Suprapubic skin (tissue), 4 donors: ENCODE measurements at regions not wholly inside any gene's neighbourhood (a gene's known extent, or its start where the extent isn't known, plus 50 kb on each side); places are given as distances from the start of the nearest gene placed in this dataset.

ENCODE experiments used
- DNase-seq, 2 donors: peaks; one replicate each; pipeline ENCODE4 v3.0.0-alpha.2; 2019; ENCODE audit warnings: low spot score in 2 of 2
- H3K27ac ChIP-seq: fragments of 200-600 bp; sonication (generic); one replicate; pipeline ENCODE4 v1.5.1; 2019
- H3K27me3 ChIP-seq: fragments of 200-600 bp; sonication (generic); one replicate; pipeline ENCODE4 v1.5.1; 2019
- H3K36me3 ChIP-seq: fragments of 200-600 bp; sonication (generic); one replicate; pipeline ENCODE4 v1.5.1; 2019
- H3K4me1 ChIP-seq: fragments of 200-600 bp; sonication (generic); one replicate; pipeline ENCODE4 v1.5.1; 2019
- H3K4me3 ChIP-seq: fragments of 200-600 bp; sonication (generic); one replicate; pipeline ENCODE4 v1.5.1; 2019; ENCODE audit warnings: mild to moderate bottlenecking
- H3K9me3 ChIP-seq: fragments of 200-600 bp; sonication (generic); one replicate; pipeline ENCODE4 v1.5.1; 2019
- CTCF ChIP-seq, 2 donors: fragments of 200-600 bp in 1 of 2; fragments of 450-650 bp in 1 of 2; sonication (generic) in 1 of 2; IDR thresholded peaks; one replicate each; pipeline ENCODE4 v1.5.1; 2016 to 2019; ENCODE audit warnings: antibody characterized with exemption in 2 of 2, mild to moderate bottlenecking in 1 of 2, moderate library complexity in 1 of 2
- EP300 ChIP-seq: sonication (generic); formaldehyde crosslinking; IDR thresholded peaks from one replicate; pipeline ENCODE4 v1.6.1; 2017; ENCODE audit warnings: antibody characterized with exemption
- POLR2A ChIP-seq, 2 donors: fragments of 450-650 bp; IDR thresholded peaks; one replicate each; pipeline ENCODE4 v1.6.1; 2017; ENCODE audit warnings: antibody characterized with exemption in 2 of 2, mild to moderate bottlenecking in 2 of 2, moderate library complexity in 2 of 2
- POLR2AphosphoS5 ChIP-seq, 3 donors: sonication (generic); formaldehyde crosslinking; IDR thresholded peaks; one replicate each; pipeline ENCODE4 v1.6.1; 2017; ENCODE audit warnings: antibody characterized with exemption in 3 of 3
- WGBS: methylation state at CpG from one replicate; pipeline ENCODE4 v1.1.5; 2018; 5-methylcytosine and 5-hydroxymethylcytosine counted together

DNA sequence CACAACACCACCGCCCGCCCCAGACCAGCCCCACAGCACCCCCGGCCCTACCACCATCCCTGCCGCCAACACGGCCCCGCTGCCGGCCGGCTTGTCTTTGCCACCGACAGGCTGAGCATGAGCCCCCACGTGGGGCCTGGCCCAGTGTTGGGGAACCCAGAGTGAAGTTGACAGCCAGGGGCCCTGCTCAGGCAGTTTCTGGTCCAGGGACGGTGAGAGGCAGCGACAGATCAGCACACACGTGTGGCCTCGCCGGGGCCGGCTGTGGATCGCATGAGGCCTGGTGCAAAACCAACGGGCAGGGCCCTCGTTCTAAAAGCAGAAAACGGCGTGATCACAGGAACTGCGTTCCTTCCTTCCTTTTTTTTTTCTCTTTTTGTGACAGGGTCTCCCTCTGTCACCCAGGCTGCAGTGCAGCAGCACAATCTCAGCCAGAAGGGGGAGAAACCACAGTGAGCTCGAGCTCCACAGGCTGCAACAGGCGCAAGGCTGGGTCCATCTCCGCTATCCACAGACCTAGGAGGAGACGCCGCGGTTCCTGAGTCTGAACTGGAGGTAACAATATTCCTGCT, 50.5 kb upstream of the FBRSL1 start:
- H3K4me1 ChIP-seq = peaks cover 11% of the 10 kb centered on the region
- no peak overlapping the region for H3K4me3 ChIP-seq
- H3K27ac ChIP-seq = no peak overlapping the region
- no peaks in the 10 kb centered on the region for H3K9me3 ChIP-seq
- WGBS = 86% methylated on average over 17 of the region's 28 CpGs
- H3K27me3 ChIP-seq = peaks cover 26% of the 10 kb centered on the region
- TF ChIP-seq POLR2AphosphoS5 (IDR thresholded peaks at IDR 0.05) (no peak), POLR2A (IDR thresholded peaks at IDR 0.05) (no peak), CTCF (IDR thresholded peaks at IDR 0.05) (no peak), EP300 (no peak)
- DNase-seq = no peak
- no peaks in the 10 kb centered on the region for H3K36me3 ChIP-seq

GRCh38 chr12:132438726-132439125, 51.2 kb upstream of the FBRSL1 start:
- H3K4me1 ChIP-seq = peaks cover 15% of the 10 kb centered on the region
- no peaks in the 10 kb centered on the region for H3K9me3 ChIP-seq
- no CpG with 5 or more reads among the region's 28 CpGs for WGBS
- peaks cover 33% of the 10 kb centered on the region for H3K27me3 ChIP-seq
- H3K36me3 ChIP-seq = no peaks in the 10 kb centered on the region
- no peak for DNase-seq
- H3K27ac ChIP-seq = no peak overlapping the region
- H3K4me3 ChIP-seq = no peak overlapping the region
- TF ChIP-seq POLR2AphosphoS5 (IDR thresholded peaks at IDR 0.05) (no peak), POLR2A (IDR thresholded peaks at IDR 0.05) (no peak), EP300 (no peak), CTCF (IDR thresholded peaks at IDR 0.05) (no peak)

DNA sequence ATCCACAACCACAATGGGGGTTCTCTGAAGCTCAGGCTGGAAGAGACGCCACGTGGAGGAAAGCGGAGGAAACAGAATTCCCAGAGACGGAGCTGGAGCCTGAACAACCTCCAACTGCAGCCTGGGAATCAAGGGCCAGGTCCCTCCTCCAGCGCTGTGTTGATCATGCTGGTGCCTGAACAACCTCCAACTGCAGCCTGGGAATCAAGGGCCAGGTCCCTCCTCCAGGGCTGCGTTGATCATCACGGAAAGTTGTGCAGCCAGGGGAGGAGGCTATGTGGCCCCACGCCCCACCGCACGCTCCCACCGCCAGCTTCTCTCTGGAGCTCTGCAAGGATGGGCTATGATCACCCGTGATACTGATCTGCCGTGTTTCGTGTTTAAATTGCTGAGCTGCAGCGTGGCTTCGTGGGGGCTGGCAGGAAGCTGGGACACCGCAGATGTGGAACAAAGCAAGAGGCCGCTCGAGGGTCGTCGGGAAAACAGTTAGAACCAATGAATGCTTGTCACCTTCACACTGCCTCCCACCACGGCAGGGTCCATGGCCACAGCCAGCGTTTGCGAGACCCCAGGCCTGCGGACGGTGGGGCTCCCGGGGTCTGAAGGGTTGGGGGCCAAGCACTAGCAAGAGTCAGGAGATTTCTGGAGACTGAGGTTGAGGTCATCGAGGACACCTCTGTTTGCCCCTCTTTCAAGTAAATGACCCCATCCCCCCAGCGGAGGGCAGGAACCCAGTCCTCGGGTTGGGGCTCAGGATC, 51.8 kb upstream of the FBRSL1 start:
- peaks cover 39% of the 10 kb centered on the region for H3K27me3 ChIP-seq

GRCh38 chr12:132437252-132437932, 52.6 kb upstream of the FBRSL1 start:
- TF ChIP-seq POLR2A (IDR thresholded peaks at IDR 0.05) (no peak), EP300 (no peak), POLR2AphosphoS5 (IDR thresholded peaks at IDR 0.05) (no peak), CTCF (IDR thresholded peaks at IDR 0.05) (no peak)
- peaks cover 46% of the 10 kb centered on the region for H3K27me3 ChIP-seq

More for the DNA sequence above, 51.8 kb upstream of the FBRSL1 start:
- H3K27ac ChIP-seq = no peak overlapping the region
- TF ChIP-seq POLR2AphosphoS5 (IDR thresholded peaks at IDR 0.05) (no peak), EP300 (no peak), CTCF (IDR thresholded peaks at IDR 0.05) (no peak), POLR2A (IDR thresholded peaks at IDR 0.05) (no peak)
- WGBS = 64% methylated on average over 26 of the region's 30 CpGs
- no peak for DNase-seq
- no peak overlapping the region for H3K4me3 ChIP-seq
- no peaks in the 10 kb centered on the region for H3K9me3 ChIP-seq
- H3K4me1 ChIP-seq = peaks cover 21% of the 10 kb centered on the region
- H3K36me3 ChIP-seq = no peaks in the 10 kb centered on the region

DNA sequence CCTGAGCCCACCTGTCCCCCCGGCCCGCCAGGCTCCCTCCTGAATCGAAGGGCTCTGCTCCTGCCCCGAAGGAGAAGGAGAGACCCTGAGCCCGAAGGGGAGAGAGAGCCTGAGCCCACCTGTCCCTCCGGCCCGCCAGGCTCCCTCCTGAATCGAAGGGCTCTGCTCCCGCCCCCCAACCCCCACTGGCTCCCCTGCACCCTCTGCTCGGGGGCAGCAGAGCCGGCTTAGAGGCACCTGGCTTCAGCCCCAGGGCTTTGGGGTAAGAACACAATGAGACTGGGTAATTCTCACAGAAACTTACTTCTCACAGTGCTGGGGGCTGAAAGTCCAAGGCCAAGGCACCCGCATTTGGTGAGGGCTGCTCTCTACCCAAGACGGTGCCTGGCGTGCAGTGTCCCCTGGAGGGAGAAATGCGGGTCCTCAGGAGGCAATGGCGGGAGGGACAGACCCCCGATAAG, 53.1 kb upstream of the FBRSL1 start:
- 73% methylated on average over 12 of the region's 17 CpGs for WGBS
- peaks cover 27% of the 10 kb centered on the region for H3K4me1 ChIP-seq
- H3K9me3 ChIP-seq = no peaks in the 10 kb centered on the region
- peaks cover 44% of the 10 kb centered on the region for H3K27me3 ChIP-seq
- H3K4me3 ChIP-seq = no peak overlapping the region
- TF ChIP-seq POLR2AphosphoS5 (IDR thresholded peaks at IDR 0.05) (no peak), EP300 (no peak), POLR2A (IDR thresholded peaks at IDR 0.05) (no peak), CTCF (IDR thresholded peaks at IDR 0.05) (no peak)
- DNase-seq = no peak
- H3K36me3 ChIP-seq = no peaks in the 10 kb centered on the region
- H3K27ac ChIP-seq = no peak overlapping the region

More at GRCh38 chr12:132437252-132437932, 52.6 kb upstream of the FBRSL1 start:
- no peak overlapping the region for H3K27ac ChIP-seq
- peaks cover 27% of the 10 kb centered on the region for H3K4me1 ChIP-seq
- no peaks in the 10 kb centered on the region for H3K9me3 ChIP-seq
- 15% methylated on average over 12 of the region's 15 CpGs for WGBS
- H3K4me3 ChIP-seq = no peak overlapping the region
- DNase-seq = no peak
- H3K36me3 ChIP-seq = no peaks in the 10 kb centered on the region
